HG03196 (cell line): ENCODE measurements at regions not wholly inside any gene's neighbourhood (a gene's known extent, or its start where the extent isn't known, plus 50 kb on each side); places are given as distances from the start of the nearest gene placed in this dataset.

Source experiments
- ATAC-seq: cut with Tn5 transposase; IDR thresholded peaks from one replicate; pipeline ENCODE4 v1.9.1; 2021; ENCODE audit not compliant: unreplicated experiment

DNA sequence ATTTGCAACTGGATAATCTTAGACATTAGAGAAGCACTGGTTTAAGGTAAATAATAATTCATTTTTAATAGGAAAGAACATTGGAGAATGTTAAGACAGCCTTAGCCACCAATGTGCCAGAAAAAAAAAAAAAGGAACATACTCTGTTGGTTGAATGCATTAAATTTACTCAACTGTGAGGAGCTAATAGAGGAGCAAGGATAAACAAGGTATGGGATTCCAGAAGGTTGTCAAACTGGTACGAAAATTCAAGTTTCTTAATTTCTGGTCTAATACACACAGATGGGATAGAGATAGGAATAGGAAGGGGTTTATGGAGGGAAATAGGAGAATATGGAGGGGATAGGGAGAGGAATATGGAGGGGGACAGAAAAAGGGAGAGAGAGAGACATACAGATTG lies 1096.6 kb downstream of the ARAP2 start:
- ATAC-seq: no peak

DNA sequence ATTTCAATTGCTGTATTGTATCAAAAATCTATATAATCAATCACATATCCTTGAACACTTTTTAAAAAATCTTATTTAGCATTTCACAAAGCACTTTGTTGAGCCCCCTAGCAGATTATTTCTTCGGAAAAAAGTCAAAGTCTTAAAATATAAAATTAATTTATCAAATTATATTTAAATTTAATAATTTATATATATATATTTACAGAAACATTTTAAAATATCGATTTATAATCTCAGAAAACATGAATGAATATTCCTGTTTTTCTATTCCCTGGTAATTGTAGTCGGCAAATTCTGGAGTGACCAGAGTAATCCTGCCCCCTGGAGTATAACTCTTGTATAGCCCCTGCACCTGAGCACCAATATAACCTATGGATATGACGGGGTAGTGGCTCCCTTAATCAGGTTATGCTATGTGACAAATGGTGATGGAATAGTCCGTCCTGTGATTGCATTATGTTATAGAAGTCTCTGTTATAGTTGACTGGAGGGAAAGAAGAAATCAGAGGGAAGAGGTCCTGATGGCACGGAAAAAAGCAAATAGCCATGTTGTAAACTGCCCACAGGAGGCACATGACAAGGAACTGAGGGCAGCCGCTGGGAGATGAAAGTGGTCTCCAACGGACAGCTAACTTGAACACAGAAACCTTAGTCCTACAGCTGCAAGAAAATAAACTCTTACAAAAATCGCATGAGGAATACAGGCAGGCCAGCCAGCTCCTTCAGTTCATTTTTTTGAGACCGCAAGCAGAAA lies 1092.3 kb downstream of the ARAP2 start:
- ATAC-seq: no peak

DNA sequence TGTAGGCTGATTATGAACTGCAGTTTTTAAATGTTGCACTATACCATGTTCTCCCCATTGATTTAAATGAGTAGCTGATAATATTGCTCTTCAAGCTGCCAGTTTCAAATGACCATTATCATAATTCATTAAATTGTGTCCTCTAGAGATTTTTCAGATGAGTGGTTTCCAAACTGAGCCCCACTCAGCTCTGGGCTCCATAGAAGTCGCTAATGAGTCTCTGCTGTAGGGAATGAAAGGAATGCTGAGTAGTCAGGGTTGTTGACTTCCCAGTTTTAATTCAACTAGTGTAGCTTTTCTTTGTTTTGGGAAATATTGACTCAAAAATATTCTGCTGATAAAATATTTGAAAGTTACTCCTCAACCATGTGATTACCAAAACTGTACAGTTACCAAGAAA lies 1081.1 kb downstream of the ARAP2 start:
- no peak for ATAC-seq

DNA sequence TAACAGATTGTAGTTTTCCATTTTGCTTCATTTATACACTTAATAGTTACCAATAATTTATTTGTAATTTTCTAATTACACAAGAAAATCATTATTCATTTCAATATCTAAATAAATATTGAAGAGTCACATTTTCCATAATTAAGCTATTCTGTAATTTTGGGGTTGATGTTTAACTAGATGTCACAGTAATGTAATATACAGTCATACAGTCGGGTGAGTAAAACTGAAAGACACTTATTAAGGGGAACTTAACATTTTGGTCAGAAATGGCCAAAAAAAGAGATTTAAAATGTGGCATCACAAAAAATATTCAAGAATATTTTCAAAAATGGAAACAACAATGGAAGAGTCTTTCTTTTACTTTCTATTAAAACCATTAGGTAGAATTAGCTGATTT lies 1080.3 kb downstream of the ARAP2 start:
- no peak for ATAC-seq

DNA sequence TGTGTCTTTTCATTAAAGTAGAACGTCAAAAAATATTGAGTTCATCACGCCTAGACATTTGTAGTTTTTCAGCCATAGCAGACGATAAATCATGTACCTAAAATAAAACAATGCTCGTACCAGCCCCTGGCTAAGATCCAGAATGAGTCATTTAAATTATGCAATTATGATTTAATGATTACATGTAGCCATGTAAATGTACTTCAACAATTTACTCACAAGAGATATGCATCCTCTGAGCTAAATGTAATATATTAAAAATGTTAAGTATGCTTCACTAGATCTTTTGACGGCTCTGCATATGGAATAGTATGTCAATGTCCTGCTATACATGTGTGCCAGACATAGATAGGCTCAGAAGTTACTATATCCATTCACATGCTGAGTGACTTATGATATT lies 1077.8 kb downstream of the ARAP2 start:
- ATAC-seq: no peak

DNA sequence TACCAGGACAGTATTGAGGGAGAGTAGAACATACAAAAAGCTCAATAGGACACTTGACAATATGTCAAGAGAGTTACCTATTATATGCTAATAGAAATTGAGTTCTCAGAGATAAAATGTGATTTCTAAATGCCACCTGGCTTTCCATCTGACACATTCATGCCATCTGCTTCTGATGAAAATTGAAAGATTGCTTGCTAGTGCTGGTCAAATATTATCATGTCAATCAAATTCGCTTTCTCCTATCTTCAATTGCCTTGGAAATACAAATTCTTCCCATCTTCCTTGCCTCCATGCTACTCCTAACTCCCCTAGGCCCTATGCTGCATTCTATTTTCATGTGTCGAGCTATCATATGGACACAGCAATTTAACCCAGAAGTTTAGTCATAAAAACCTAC lies 1076.9 kb downstream of the ARAP2 start:
- no peak for ATAC-seq

DNA sequence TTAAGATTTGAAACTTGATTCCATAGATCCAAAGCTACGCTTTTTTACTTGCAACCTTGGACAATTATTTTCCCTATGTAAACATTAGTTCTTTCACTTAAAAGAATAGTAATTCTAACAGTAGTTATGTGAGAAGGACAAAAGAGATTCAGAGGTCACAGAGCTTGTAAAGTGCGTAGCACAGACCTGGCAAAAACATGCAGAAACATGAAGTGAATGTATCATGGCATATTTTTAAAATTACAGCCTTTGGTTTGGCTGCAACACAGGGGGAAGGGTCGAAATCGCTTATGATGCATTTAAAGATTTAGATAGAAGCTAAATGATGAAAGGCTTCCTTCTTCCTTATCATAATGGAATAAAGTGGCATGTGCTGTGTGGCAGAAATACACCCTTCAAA lies 1068.8 kb downstream of the ARAP2 start:
- no peak for ATAC-seq

DNA sequence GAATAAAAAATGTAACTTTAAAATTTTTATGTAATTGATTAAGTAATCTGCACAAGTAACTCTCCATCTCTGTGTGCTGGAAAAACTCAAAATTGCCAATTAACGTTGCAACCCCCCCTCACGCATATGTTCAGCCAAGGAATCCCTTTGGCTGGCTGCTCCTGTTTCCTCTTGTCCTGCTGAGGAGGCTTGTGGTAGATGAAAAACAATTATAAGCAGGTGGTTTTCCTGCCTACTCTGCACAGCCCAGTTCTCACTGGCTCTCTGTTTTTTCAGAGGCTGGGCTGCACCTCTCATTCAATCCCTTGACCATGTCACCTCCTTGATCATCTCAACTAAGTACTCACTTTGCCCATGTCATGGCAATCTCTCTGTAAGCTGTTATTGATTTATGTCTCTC lies 1068.4 kb downstream of the ARAP2 start:
- ATAC-seq: no peak

DNA sequence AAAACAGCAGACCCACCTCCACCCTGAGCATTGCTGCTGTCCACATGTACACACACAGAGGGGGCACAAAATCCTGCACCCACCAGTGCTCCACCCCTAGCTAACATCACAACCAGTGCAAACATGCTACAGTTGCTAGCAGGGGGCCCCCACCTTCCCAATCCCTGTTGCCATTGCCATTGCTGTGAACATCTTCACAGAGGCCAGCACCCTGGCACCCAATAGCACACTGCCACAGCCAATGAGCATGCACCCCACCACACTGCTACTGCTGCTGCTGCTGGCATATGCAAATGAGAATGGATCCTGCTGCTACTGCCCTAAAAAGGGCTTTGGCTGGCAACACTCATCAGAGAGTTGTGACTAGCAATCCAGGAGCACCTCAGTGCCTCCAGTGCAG lies 1061.9 kb downstream of the ARAP2 start:
- no peak for ATAC-seq

DNA sequence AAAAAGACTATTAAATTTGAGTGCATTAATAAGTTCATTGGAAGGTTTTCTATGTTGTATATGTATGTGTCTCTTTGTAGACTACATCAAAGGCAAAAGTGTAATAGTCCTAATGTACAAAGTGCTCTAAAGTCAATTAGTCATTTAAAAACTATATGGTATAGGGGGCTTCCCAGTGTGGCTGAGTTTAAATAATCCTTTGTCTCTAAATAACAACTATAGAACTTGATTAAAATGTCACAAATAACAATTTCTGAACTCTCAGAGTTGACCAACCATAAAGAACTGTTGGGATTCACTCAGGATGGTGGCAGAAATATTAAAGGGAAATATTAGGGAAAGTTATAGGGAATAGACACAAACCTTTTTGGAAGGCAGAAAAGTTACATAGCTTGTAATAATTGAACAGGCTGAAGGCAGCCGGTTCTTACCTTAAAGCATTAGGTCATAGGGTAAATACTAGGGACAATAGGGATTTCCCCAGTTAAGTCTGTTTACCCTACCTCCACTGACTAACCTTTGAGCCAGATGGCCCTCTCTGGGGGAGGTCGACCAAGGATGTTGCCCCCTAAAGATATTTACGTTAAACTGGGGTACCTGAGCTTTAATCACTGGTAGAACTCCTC lies 1054.2 kb downstream of the ARAP2 start:
- ATAC-seq: no peak

DNA sequence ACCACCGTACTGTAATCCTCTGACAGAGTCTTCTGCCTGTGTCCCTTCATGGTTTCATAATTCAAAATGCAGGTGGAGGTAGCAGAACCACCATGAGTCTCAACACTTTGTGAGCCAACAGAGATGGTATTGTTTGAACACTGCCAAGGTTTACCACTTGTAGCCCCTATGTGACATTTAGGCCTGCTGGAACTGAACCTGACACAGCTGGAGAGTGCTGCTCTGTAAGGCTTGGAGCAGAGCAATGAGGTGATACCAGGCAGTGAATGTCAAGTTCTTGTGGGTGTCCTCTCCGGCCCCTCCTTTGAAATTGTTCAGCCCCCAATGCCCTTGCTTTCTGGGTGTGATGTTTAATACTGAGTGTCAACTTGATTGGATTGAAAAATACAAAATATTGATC lies 1042.9 kb downstream of the ARAP2 start:
- no peak for ATAC-seq

DNA sequence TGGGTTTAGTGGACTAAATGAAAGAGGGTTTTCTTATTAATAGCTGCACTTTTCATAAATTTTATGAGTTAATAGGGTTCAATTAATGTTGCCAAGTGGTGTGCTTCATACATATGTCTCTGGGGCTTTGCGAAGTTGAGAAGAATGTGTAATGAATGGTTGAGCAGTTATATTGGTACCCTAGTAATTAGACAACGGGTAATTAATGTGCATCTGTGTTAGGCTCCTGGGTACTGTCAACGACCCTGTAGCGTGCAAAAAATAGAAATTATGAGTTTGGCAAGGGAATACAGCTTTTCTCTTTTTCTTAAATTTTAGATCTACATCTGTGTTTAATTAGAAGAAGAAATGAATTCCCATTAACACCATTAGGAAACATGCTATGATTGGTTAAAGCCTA lies 1027.7 kb downstream of the ARAP2 start:
- ATAC-seq: no peak

DNA sequence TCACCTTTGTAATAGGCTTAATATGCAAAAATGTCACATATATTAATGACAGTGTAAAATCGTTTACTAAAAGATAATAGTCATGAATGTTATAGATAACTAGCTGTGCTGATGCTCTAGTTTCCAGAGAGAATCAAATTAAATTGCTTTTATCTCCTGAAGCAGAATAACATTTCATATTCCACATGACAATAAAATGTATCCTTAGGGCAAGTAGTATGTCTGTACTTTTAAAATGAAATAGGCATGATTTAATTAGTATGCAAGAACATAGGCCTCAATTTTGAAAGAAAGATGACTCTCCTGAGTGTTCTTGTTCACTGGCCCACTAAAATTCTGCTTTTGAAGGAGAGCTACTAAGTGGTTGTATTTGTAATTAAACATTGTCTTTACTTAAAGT lies 1027.0 kb downstream of the ARAP2 start:
- ATAC-seq: no peak

DNA sequence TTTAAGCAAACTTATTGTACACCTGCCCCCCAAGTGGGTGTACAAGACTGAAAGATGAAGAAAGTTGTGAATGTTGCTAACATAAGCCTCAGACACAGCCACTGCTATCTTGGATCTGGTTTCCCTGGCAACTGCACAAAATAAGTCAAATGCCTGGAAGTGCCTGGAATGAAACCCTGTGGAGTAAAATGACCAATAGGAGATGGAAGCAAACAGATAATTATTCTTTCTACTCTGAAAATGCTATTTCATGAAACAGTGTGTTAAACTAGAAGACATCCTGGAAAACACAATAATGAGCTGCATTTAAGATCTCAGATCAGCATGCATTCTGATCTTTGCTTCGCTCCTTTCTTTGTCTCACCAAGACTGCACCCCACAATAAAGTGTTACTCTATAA lies 1016.0 kb downstream of the ARAP2 start:
- ATAC-seq: no peak

DNA sequence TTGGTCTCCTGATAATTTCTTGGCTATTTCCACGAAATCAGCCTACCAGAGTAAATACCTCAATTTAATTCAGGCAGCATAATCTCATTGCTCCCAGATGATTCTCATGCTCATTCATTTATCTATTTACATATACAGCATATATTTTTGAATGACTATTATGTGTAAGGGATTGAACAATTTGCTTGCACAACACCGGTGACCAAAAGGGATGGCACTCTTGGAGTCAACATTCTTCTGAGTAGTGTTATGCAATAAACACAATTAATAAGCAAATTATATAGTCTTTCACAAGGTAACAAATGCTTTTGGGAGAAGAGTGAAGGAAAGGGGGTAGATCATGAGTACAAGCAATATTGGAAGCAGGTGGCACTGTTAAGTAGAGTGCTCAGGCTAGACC lies 1015.3 kb downstream of the ARAP2 start:
- no peak for ATAC-seq

DNA sequence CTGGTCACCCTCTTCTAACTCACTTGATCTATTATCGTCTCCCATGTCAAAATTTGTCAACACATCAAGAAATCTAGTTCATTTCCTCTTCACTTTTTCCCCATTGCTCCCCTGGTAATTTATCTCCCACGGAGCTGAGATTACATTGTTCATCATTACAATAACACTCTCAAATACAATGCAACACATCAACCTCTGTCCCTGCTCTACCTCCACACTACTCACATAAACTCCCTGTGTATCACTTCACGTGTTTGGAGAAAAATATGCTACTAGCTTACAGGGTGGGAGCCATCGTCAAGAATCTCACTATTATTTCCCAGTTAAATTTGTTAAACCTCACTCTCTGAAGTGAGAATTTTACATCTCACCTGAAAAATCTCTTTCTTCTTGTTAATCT lies 1006.4 kb downstream of the ARAP2 start:
- no peak for ATAC-seq

DNA sequence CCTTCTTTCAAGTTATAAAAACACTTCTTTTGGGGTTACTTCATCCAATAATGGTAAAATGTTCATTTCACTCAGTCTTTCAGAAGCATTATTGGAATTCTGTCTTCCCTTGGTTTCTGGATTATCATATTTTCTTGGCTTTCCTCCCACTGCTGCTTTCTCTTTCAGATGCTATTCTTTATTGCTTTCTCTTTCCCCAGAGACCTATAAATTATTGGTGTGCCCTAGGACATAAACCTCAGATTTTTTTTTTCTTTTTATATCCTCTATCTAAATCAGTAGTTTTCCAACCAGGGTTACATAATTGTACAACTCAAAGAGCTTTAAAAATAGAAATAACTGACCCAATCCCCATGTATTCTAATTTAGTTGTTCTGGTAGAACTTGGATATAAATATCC lies 1005.5 kb downstream of the ARAP2 start:
- ATAC-seq: no peak

DNA sequence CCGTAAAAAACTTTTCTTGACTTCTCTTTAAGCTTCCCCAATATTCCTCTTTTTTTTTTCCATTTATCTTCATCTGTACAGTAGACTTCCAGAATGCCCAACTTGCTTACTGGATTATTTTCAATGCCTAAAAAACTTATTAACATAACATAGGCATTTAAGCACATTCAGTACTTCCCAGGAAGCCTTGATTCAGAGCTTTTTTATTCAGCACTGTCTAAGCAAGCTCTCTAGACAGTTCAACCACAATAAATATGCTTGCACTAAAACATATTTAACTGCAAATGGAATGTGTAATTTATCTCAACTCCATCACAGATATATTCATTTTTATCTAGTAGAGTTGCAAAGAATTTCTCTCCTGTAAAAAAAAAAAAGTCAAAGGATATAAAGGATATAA lies 997.8 kb downstream of the ARAP2 start:
- ATAC-seq: no peak

DNA sequence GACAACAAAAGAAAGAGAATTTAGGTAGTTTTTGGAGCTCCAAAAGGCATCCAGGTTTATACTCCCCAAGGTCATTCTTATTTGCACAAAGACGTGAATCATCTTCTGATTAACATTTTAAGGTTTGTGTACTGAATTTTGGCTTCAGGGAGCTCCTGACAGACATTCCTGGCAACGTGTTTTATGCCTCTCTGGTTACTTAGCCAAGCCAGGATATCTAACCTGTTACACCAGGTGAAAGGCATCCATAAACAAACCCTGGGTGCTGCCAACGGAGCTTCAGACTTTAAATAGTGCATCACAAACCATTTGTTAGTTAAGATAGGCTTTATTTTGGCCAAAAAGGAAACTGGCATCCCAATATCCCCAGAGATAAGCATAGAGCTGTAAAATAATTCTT lies 997.3 kb downstream of the ARAP2 start:
- ATAC-seq: no peak

DNA sequence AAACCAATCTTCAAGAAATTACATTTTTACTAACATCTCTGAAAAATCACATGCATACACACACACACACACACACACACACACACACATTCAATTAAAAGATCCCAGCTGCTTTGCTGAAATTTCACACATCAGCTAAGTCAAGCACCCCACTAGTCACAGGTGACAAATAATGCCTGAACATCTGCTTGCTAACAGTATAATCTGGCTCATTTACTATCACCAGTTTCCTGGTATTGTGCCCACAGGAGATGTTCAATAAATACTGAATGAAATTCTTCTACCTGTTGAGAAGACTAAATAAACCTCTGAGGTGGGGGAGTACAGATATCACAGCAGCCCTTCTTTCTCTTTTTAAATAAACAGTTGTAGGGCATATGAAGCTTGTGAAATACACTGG lies 994.0 kb downstream of the ARAP2 start:
- ATAC-seq: no peak

DNA sequence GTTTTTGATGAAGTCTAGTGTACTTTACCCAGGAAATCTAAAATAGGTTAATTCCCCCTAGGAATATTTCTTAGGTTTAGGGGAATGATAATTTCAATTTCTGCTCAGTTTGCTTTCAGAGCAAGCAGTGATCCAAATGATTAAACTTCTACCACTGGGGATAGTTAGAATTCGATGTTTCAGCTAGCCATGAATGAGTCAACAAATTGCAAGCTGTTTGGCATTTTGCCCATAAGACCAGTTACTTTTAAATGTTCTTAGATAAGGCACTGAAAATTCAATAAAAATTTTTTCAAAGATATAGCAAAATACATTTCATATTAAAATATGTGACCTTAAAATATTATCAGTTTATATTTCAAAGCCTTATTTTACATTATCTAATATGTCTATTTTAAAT lies 993.6 kb downstream of the ARAP2 start:
- no peak for ATAC-seq

DNA sequence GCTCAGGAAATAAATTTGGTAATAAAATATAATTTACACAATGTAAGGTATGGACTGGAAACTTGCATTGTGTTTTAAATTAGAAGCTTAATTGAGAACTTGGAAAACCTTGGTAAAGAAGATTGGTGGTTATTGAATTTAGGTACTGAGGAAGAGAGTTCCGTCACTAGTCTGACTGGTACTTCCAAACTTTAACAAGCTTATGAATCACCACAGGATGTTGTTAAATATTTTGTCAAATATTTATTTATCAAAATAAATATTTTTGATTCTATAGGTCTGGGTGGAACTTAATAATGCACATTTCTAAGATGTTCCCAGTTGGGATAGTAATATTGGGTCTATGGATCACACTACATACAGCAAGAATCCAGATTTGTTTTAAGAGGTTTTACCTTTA lies 992.2 kb downstream of the ARAP2 start:
- ATAC-seq: no peak

DNA sequence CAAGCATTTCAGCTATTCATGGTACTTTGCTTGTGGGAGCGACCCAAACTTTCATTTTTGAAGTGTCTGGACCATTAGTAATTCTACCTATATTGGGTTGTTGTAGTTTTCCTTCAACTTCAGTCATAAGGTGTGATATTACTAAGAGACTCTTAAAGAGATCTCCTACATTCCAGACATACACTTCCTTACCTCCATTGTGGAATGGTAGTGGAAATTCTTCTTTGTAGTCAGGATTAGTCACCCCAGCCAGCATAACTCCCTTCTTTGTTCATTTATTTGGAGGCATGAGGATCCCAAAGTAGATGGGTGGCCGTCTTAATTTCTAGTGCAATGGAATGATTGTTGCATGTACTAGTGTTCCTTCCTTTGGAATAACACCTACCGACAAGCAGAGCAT lies 991.4 kb downstream of the ARAP2 start:
- no peak for ATAC-seq
